SK-N-SH (cell line): ENCODE measurements at regions not wholly inside any gene's neighbourhood (a gene's known extent, or its start where the extent isn't known, plus 50 kb on each side); places are given as distances from the start of the nearest gene placed in this dataset.

Experiments used
- small RNA-seq, 7 experiments: library from RNA; depleted of rRNA; stranded (forward); fragments of <200 nt; gene quantifications; one replicate each; pipeline ENCODE3, GENCODE V24; 2012

Small RNA genes lying in the stretch of these regions (small RNA-seq; reads per million reads assigned to genes)
- gene MIR378C (0 to 0.21 (median 0) reads per million in 7 experiments), gene RF00019 (0 reads per million in 7 experiments)
